Activated T-cell treated with anti-CD3 and anti-CD28 coated beads for 48 hours (primary cell): ENCODE measurements at regions not wholly inside any gene's neighbourhood (a gene's known extent, or its start where the extent isn't known, plus 50 kb on each side); places are given as distances from the start of the nearest gene placed in this dataset.
"Not testable (repeated sequence)": the region's sequence is repeated elsewhere in the genome, so short reads cannot be mapped to it uniquely, and the experiment has no call there.

ENCODE experiments used
- DNase-seq: peaks from one replicate; pipeline ENCODE4 v3.0.0-alpha.2; 2020; ENCODE audit warnings: low read depth

- no peak for DNase-seq
These were observed 596.6 kb downstream of the KCTD12 start for GRCh38 chr13:76289558-76289957.

GRCh38 chr13:76286178-76286577, 600.0 kb downstream of the KCTD12 start:
- DNase-seq, result no peak

DNA sequence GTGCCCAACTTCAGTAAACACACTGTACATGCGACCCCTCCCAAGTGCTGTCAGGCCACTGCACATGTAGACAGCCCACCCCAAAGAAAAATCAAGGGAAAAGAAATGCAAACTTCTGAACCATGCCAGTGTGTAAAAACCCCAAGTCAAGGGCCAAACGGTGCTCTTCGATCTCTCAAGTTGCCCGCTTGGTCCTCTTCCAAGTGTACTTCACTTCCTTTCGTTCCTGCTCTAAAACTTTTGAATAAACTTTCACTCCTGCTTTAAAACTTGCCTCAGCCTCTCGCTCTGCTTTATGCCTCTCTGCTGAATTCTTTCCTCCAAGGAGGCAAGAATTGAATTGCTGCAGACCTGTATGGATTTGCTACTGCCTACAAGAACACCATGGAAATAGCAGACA, 600.7 kb downstream of the KCTD12 start:
- no peak for DNase-seq

DNA sequence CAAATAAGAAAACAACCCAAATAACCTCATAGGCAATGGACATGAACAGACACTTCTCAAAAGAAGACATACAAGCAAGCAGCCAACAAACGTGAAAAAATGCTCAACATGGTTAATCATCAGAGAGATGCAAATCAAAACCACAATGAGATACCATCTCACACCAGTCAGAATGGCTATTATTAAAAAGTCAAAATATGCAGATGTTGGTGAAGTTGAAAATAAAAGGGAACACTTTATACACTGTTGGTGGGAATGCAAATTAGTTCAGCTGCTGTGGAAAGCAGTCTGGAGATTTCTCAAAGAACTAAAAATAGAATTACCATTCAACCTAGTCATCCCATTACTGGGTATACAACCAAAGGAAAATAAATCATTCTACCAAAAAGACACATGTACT, 606.4 kb downstream of the KCTD12 start:
- DNase-seq, result not testable (repeated sequence)

DNA sequence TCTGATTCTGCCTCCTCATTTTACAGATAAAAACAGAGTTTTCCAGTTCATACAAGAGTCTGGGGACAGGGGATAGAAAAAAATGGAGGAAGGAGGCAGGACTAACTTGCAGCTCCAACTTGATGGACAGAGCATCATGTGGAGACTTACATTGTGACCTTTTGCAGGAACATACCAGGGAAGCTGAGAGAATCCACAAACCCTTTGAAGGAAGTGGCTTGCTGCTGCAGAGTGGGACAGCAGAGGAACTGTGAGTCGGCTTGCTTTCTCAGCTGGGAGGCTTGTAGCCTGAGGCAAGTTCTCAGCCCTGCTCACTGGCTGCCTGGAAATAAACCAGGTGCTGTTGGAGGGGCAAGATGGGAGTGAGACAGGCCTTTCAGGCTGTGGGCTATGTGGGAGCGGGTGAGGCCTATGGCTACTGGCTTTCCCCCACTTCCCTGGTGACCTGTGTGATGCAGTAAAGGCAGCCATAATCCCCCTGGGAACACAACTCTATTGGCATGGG, 614.4 kb downstream of the KCTD12 start:
- DNase-seq, result no peak

GRCh38 chr13:76268307-76268706, 617.9 kb downstream of the KCTD12 start:
- DNase-seq, result not testable (repeated sequence)

DNA sequence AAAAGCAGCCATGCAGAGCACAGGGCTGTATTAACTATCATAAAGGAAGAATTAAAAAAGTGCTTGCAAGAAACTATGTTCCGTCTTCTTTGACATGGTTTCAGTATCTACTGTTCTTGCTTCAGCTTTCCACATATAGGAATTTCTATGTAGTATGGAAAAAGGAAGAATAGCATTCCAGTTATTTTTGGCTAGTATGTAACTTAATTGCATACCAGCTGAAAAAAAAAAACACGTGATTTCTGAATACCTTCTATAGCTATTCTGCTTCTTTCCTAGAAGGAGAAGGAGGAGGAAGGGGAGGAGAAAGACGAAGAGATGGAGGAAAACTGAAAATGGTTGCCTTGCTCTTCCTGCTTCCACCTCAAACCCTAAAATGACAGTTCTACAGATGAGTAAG, 619.0 kb downstream of the KCTD12 start:
- no peak for DNase-seq

DNA sequence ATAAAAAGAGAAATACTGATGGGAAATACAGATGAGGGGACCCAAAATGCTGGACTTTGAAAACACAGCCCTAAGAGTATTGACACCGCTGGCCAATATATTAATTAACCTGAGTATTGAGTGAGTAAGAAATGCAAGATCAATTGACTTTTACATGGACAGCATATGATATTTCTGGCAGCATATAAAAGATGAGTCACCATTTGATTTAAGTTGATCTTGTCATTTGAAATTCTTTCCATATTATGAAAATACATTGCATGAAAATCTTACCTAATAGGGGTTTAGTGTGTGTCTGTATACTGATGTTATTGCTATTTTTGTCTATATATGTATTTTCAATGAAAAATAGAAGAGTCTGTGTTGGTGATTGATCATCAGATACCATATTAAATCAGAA, 619.6 kb downstream of the KCTD12 start:
- DNase-seq, result no peak

DNA sequence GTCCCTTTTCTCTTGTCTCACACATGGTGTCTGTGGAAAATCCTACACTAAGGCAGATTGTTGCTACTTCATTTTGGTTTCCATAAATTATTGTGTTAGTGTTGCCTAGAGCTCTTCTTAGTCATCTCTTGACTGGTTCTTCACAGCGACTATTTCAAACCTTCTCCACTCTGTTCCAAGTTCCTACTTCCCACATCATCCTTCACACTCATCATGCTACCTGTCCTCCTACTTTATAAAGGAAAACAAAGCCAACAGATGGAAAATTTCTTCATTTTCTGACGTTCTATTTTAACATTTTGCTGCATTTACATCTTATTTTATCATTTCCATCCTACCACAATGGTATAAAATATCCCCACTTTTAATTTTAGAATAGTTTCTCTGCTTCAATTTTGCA, 614.1 kb downstream of the LMO7 start:
- no peak for DNase-seq

GRCh38 chr13:76245920-76246319, 609.8 kb downstream of the LMO7 start:
- no peak for DNase-seq

GRCh38 chr13:76245211-76245610, 609.1 kb downstream of the LMO7 start:
- DNase-seq, result no peak

- DNase-seq, result not testable (repeated sequence)
These were observed 607.0 kb downstream of the LMO7 start for GRCh38 chr13:76243120-76243519.

DNA sequence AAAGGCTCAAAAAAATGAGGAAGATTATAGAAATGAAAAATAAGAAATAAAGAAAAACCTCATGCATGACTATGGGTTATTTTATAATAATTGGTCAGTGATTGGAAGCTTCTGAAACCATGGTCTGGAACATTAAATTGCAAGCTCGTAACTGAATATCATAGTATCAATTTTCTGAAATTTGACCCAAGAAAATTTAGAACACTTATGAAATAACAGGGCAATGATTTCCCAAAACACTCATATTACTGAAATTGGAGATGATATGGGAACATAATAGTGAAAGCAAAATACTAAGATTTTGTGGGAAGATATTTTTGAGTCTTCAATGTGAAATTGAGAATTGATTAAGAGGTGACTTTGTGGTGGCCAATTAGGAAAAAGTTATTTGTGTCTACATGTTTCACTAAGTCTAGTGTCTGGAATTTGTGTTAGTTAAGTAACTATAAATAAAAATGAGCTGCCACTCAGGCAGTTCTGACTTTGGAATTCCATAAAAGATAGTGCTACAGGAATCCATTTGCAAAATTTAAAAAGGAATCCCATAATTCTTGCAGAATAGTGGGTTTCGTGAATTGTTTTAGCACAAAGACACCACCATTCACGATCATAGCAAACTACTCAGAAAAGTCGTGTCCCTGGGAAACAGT, 603.0 kb downstream of the LMO7 start:
- DNase-seq, result no peak

GRCh38 chr13:76231522-76232167, 595.5 kb downstream of the LMO7 start:
- DNase-seq, result no peak

DNA sequence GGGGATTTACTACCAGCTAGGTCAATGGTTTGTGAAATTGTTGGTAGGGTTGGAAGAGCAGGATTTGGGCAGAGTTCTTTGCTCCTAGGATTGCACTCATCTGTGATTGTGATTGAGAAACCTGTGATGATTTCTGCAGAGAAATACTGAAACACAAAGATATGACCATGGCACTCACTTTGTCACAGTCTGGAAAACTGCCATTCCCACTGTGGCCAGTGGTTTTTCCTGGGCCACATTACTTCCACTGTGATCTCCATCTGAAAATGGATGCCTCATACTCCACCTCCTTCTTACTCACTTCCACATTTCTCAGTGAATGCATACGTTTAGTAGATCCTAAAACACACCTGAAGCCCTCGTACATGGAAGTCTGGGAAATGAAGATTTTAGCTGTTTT, 593.2 kb downstream of the LMO7 start:
- no peak for DNase-seq

DNA sequence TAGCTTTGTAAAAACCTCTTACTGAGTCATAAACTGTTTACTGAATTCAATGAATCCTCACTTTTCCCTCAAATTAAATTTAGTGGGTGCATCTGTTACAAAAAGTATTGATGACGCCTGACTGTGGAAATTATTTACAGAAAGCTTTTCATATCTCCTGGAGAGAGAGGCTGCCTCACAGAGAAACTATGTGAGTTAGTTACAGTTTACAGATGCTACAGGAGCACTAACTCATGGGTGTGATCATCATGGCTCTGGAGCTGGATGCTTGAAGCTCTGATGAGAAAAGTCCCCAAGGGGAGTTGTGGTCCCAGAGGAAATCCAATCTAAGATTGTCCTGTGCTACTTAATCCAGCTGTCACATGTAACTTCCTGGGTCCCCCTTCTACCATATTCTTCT, 590.8 kb downstream of the LMO7 start:
- DNase-seq, result no peak

- no peak for DNase-seq
These were observed 589.8 kb downstream of the LMO7 start for GRCh38 chr13:76225815-76226489.

DNA sequence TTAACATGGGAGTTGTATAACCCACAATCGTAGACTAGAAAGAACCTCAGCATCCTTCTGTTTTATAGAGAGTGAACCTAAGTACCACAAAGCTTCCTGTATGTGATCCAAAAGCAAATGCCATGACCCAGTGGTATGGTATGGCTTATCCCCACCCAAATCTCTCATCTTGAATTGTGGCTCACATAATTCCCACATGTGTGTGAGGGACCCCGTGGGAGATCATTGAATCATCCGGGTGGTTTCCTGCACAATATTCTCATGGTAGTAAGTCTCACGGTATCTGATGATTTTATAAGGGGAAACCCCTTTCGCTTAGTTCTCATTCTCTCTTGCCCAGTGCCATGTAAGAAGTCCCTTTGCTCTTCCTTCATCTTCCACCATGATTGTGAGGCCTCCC, 587.9 kb downstream of the LMO7 start:
- no peak for DNase-seq

GRCh38 chr13:76223565-76223964, 587.4 kb downstream of the LMO7 start:
- DNase-seq, result no peak

DNA sequence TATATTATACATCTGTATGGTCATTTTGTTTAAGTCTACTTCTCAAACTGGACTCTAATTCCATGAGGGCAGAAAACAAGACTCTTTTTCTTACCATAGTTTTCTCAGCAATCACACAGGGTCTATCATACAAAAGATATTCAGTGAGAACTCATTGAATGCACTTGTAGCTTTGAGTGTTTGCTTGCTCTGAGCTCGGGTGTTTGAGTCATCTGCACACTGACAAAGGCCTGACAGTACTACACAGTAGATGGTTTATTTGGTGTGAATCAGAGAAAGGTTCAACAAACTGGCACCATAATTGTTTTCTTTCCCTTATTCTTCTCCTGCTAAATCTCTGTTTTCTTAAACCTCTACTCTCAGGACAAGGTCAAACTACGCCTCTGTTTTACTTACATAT, 586.4 kb downstream of the LMO7 start:
- DNase-seq, result no peak

- no peak for DNase-seq
These were observed 580.6 kb downstream of the LMO7 start for GRCh38 chr13:76216729-76217128.

DNA sequence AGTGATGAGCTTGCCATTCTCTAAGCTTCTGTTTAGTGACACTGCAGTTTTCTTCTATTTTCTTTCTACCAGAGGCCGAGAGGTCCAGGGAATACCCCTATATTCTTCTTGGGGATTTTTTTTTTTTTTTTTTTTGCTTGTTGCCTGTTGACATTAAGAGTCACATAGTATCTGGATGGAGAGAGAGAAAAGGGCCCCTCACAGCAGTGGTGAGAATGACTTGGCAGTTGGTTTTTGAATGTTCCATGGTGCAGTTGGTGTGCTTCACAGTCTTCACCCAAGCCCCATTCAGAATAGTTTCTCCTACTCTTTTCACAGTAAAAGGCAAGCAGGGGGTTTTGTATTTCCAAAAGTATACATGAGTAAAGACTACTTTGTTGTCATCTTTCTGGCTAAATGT, 577.9 kb downstream of the LMO7 start:
- DNase-seq, result no peak

DNA sequence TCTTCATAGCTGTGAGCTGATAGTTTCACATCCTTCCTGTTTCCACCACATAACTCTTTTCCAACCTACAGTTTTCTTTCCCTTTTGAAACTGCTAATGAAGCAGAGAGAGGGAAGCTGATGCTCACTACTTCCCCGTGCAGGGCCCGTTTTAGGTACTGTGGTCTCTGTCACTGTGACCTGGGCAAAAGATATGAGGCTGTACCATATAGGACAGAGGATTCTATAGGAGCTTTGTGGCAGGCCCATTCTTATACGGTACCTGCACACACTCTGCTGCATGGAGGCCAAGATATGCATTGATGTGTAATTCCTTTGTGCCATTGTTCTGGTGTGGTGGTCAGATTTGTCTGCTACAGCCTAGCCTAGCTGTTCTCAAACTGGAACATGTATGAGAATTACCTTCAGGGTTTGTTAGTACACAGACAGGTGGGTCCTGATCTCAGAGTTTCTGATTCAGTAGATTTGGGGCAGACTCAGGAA, 577.3 kb downstream of the LMO7 start:
- DNase-seq, result no peak
